Activated T-helper 2 cell treated with anti-CD3 and anti-CD28 coated beads, Interferon-gamma antibody, Interleukin-2, Interleukin-4, amounts not matched to agents 10 μg/mL and 5 μg/mL and 100 μg/mL, durations not matched to agents 14 hours and 24 hours and 36 hours (primary cell): ENCODE measurements at regions not wholly inside any gene's neighbourhood (a gene's known extent, or its start where the extent isn't known, plus 50 kb on each side); places are given as distances from the start of the nearest gene placed in this dataset.

Source experiments
- DNase-seq: peaks from one replicate; pipeline ENCODE4 v3.0.0; 2021; ENCODE audit warnings: low spot score
- H3K27ac Mint-ChIP-seq: one replicate; pipeline ENCODE4 v1.8.0; 2021; ENCODE audit warnings: mixed read lengths
- H3K27me3 Mint-ChIP-seq: one replicate; pipeline ENCODE4 v1.8.0; 2021; ENCODE audit warnings: low read depth, mixed read lengths
- H3K36me3 Mint-ChIP-seq: one replicate; pipeline ENCODE4 v1.8.0; 2021; ENCODE audit warnings: low read depth, mixed read lengths
- H3K4me1 Mint-ChIP-seq: one replicate; pipeline ENCODE4 v1.8.0; 2021; ENCODE audit warnings: low read depth, mixed read lengths
- H3K4me3 Mint-ChIP-seq: one replicate; pipeline ENCODE4 v1.8.0; 2021; ENCODE audit warnings: low read depth, mild to moderate bottlenecking, moderate library complexity, mixed read lengths
- H3K9me3 Mint-ChIP-seq: one replicate; pipeline ENCODE4 v1.8.0; 2021; ENCODE audit warnings: mixed read lengths
- intact Hi-C: fragments of 100-400 bp; cut with micrococcal nuclease; formaldehyde crosslinking; loops from one replicate; pipeline ENCODE4 v1.15.1; 2023

GRCh38 chr1:224510880-224511645, 76.5 kb upstream of the WDR26 start:
- no peaks in the 10 kb centered on the region for H3K27me3 Mint-ChIP-seq
- H3K9me3 Mint-ChIP-seq = no peaks in the 10 kb centered on the region
- peaks cover 21% of the 10 kb centered on the region for H3K4me1 Mint-ChIP-seq
- H3K4me3 Mint-ChIP-seq = no peak overlapping the region
- H3K27ac Mint-ChIP-seq = no peak overlapping the region
- DNase-seq = no peak
- intact Hi-C loops = loop anchor here (5.0 kb wide), 2 partner anchors 111 to 131 kb away; no protein-coding TSS in a partner anchor
- no peaks in the 10 kb centered on the region for H3K36me3 Mint-ChIP-seq

GRCh38 chr1:224512600-224513151, 78.1 kb upstream of the WDR26 start:
- Mint-ChIP-seq H3K36me3 (no peaks in the 10 kb centered on the region), H3K4me1 (peaks cover 18% of the 10 kb centered on the region), H3K27ac (no peak overlapping the region), H3K9me3 (no peaks in the 10 kb centered on the region), H3K27me3 (no peaks in the 10 kb centered on the region), H3K4me3 (no peak overlapping the region)
- intact Hi-C loops = loop anchor here (1.0 to 5.0 kb wide), 4 partner anchors 110 to 410 kb away; no protein-coding TSS in a partner anchor
- DNase-seq = no peak

- Mint-ChIP-seq H3K9me3 (no peaks in the 10 kb centered on the region), H3K36me3 (no peaks in the 10 kb centered on the region), H3K4me3 (no peak overlapping the region), H3K27me3 (no peaks in the 10 kb centered on the region), H3K27ac (no peak overlapping the region), H3K4me1 (peaks cover 18% of the 10 kb centered on the region)
- intact Hi-C loops = loop anchor here (1.0 to 5.0 kb wide), 4 partner anchors 109 to 409 kb away; no protein-coding TSS in a partner anchor
- DNase-seq = no peak
Observed at GRCh38 chr1:224513383-224513782, 78.8 kb upstream of the WDR26 start.

- Mint-ChIP-seq H3K27me3 (no peaks in the 10 kb centered on the region), H3K9me3 (no peaks in the 10 kb centered on the region), H3K27ac (no peak overlapping the region), H3K36me3 (no peaks in the 10 kb centered on the region), H3K4me1 (peaks cover 18% of the 10 kb centered on the region), H3K4me3 (no peak overlapping the region)
- intact Hi-C loops = loop anchor here (1.0 to 5.0 kb wide), 4 partner anchors 109 to 409 kb away; no protein-coding TSS in a partner anchor
- DNase-seq = peak; percentile 76
Observed at GRCh38 chr1:224513787-224514209, 79.2 kb upstream of the WDR26 start.

- no peak overlapping the region for H3K4me3 Mint-ChIP-seq
- no peaks in the 10 kb centered on the region for H3K9me3 Mint-ChIP-seq
- H3K27me3 Mint-ChIP-seq = peaks cover 6% of the 10 kb centered on the region
- no peak overlapping the region for H3K27ac Mint-ChIP-seq
- H3K4me1 Mint-ChIP-seq = peaks cover 5% of the 10 kb centered on the region
- no peaks in the 10 kb centered on the region for H3K36me3 Mint-ChIP-seq
- DNase-seq = no peak
- intact Hi-C loops = no loop called here
Observed at GRCh38 chr1:224517171-224517570, 82.6 kb upstream of the WDR26 start.

DNA sequence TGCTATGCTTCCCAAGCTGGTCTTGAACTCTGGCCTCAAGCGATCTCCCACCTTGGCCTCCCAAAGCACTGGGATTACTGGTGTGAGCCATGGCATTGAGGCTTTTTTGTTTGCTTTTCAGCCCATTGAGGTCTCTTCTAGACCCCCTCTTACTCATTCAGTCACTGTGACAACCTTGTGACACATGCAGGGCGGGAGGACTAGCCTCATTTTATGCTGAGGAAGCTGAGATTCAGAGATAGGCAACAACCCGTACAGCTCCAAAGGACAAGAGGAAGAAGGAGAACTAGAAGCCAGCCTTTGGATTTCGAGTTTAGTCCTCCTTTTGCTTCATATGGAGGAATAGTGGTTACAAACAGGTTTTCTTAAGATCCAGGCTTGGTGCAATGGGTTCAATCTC, 83.9 kb upstream of the WDR26 start:
- intact Hi-C loops = no loop called here
- Mint-ChIP-seq H3K27me3 (peaks cover 6% of the 10 kb centered on the region), H3K4me3 (no peak overlapping the region), H3K27ac (no peak overlapping the region), H3K9me3 (no peaks in the 10 kb centered on the region), H3K36me3 (no peaks in the 10 kb centered on the region), H3K4me1 (peaks cover 5% of the 10 kb centered on the region)
- no peak for DNase-seq

- Mint-ChIP-seq H3K36me3 (no peaks in the 10 kb centered on the region), H3K27ac (no peak overlapping the region), H3K4me1 (no peaks in the 10 kb centered on the region), H3K9me3 (no peaks in the 10 kb centered on the region), H3K27me3 (peaks cover 8% of the 10 kb centered on the region), H3K4me3 (no peak overlapping the region)
- intact Hi-C loops = no loop called here
- no peak for DNase-seq
Observed at GRCh38 chr1:224519874-224520273, 85.3 kb upstream of the WDR26 start.

DNA sequence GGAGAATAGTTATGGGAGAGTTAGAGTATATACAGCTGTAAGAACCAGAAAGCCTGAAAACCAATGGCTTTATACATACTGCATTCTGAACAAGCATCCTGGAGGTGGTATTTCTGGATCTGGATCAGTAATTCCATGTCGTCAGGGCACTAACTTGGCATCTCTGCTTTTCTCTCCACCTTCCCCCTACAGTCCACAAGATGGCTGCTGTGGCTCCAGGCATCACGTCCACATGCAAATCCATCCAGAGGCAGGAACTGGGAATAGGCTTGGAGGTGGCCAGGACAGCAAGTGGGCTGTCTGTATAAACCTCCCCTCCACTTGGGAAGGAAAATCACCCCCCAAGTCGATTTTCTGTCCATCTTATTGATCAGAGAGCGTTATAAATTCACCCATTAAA, 86.2 kb upstream of the WDR26 start:
- Mint-ChIP-seq H3K27me3 (peaks cover 8% of the 10 kb centered on the region), H3K4me3 (no peak overlapping the region), H3K4me1 (no peaks in the 10 kb centered on the region), H3K9me3 (no peaks in the 10 kb centered on the region), H3K36me3 (no peaks in the 10 kb centered on the region), H3K27ac (no peak overlapping the region)
- no peak for DNase-seq
- intact Hi-C loops = no loop called here

DNA sequence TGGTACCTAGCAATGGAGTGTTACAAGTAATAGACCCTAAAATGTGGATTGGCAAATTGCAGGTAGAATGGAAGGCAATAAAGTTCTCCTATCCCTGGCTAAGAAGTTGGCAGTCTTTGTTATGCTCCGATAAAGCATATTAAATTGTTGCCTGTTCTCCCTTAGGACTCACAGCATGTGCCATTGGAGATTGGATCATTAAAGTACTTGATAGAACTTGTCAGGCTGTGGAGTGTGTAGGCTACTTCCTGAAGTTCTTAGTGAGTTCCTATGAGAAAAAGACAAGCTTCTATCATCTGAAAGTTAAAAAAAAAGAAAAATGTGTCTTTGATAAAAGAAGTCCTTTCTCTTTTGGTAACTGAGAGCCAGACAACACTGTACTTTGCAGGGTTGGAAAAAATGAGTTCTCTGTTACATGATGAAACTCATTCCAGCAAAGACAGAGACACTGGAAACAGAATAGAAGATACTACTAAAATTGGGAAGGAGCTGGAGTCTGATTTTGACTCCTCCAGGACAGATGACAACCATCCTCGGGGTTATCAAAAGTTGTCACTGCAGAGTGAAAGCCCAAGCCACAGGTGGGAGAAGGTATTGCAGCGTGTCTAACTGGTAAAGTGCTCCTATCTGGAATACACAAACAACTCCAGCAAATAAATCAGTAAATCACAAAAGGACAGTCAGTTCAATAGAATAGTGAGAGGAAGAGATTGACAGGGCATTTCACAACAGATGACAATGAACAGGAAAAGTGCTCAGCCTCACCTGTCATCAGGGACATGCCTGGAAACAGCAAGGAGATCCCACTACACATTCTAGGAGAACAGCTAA, 87.5 kb upstream of the WDR26 start:
- no peaks in the 10 kb centered on the region for H3K36me3 Mint-ChIP-seq
- no peak overlapping the region for H3K4me3 Mint-ChIP-seq
- no peaks in the 10 kb centered on the region for H3K9me3 Mint-ChIP-seq
- intact Hi-C loops = no loop called here
- DNase-seq = no peak
- H3K27ac Mint-ChIP-seq = no peak overlapping the region
- H3K4me1 Mint-ChIP-seq = no peaks in the 10 kb centered on the region
- H3K27me3 Mint-ChIP-seq = peaks cover 8% of the 10 kb centered on the region

GRCh38 chr1:224523676-224524075, 89.1 kb upstream of the WDR26 start:
- no peak for DNase-seq
- no peaks in the 10 kb centered on the region for H3K9me3 Mint-ChIP-seq
- no peak overlapping the region for H3K27ac Mint-ChIP-seq
- intact Hi-C loops = no loop called here
- no peaks in the 10 kb centered on the region for H3K4me1 Mint-ChIP-seq
- no peaks in the 10 kb centered on the region for H3K36me3 Mint-ChIP-seq
- H3K27me3 Mint-ChIP-seq = peaks cover 9% of the 10 kb centered on the region
- no peak overlapping the region for H3K4me3 Mint-ChIP-seq

DNA sequence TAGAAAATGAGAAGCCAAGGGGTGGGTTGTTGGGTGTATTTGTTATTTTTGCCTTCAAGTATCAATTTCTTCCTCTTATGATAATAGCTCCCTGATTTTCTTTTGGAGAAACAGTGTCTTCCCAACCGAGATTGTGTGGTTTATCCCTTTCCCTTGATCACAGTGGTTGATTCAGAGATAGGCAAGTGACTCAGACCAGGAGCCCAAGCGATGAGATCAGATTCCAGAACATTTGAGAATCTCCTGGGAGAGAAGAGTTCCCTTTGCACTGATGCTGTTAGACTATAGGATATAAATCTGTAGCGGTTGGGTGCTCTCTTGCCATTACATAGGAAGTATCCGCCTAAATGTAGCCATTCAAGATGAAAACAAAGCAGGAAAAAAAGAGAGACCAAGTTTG, 90.1 kb upstream of the WDR26 start:
- no peak for DNase-seq
- intact Hi-C loops = no loop called here
- H3K4me3 Mint-ChIP-seq = no peak overlapping the region
- peaks cover 10% of the 10 kb centered on the region for H3K27me3 Mint-ChIP-seq
- H3K4me1 Mint-ChIP-seq = no peaks in the 10 kb centered on the region
- no peaks in the 10 kb centered on the region for H3K36me3 Mint-ChIP-seq
- no peak overlapping the region for H3K27ac Mint-ChIP-seq
- no peaks in the 10 kb centered on the region for H3K9me3 Mint-ChIP-seq

GRCh38 chr1:224525411-224526040, 90.6 kb upstream of the CNIH3 start:
- H3K9me3 Mint-ChIP-seq = no peaks in the 10 kb centered on the region
- DNase-seq = no peak
- intact Hi-C loops = no loop called here
- H3K27ac Mint-ChIP-seq = no peak overlapping the region
- H3K4me3 Mint-ChIP-seq = no peak overlapping the region
- H3K4me1 Mint-ChIP-seq = no peaks in the 10 kb centered on the region
- peaks cover 10% of the 10 kb centered on the region for H3K27me3 Mint-ChIP-seq
- no peaks in the 10 kb centered on the region for H3K36me3 Mint-ChIP-seq
